ENCODE measurements at regions not wholly inside any gene's neighbourhood (a gene's known extent, or its start where the extent isn't known, plus 50 kb on each side); places are given as distances from the start of the nearest gene placed in this dataset.
"Not testable (repeated sequence)": the region's sequence is repeated elsewhere in the genome, so short reads cannot be mapped to it uniquely, and the experiment has no call there.

- H3K79me1 ChIP-seq (ENCODE audit: low read length) = no peaks in the 10 kb centered on the region
- H4K8ac ChIP-seq (ENCODE audit: low read depth, low read length) = no peak overlapping the region
- H3K18ac ChIP-seq (ENCODE audit: low read length) = no peak overlapping the region
- no peak overlapping the region for H2BK5ac ChIP-seq (ENCODE audit: low read depth, low read length, poor library complexity)
- H3K79me2 ChIP-seq (ENCODE audit: control insufficient read depth, insufficient read depth, low read length, poor library complexity) = no peaks in the 10 kb centered on the region
- no peaks in the 10 kb centered on the region for H3K4me1 ChIP-seq (ENCODE audit: control insufficient read depth in 1 of 2, insufficient read depth in 2 of 2, low read length in 2 of 2)
- no peak for DNase-seq
- no peak overlapping the region for H3K9ac ChIP-seq (ENCODE audit: low read length)
- no peak overlapping the region for H3K4me3 ChIP-seq (ENCODE audit: low read depth, low read length)
- no peaks in the 10 kb centered on the region for H3K36me3 ChIP-seq (ENCODE audit: control insufficient read depth in 1 of 2, insufficient read depth in 2 of 2, low read length in 2 of 2)
- H2AFZ ChIP-seq (ENCODE audit: insufficient read depth, low read length, poor library complexity) = no peak overlapping the region
- no peak overlapping the region for H3K27ac ChIP-seq (ENCODE audit: low read depth, low read length)
- H4K91ac ChIP-seq (ENCODE audit: low read depth, low read length) = no peak overlapping the region
- peaks cover 2% of the 10 kb centered on the region for H3K9me3 ChIP-seq (ENCODE audit: insufficient read depth, low read depth, low read length)
- no peak overlapping the region for H3K4ac ChIP-seq (ENCODE audit: low read depth, low read length)
- H3K14ac ChIP-seq (ENCODE audit: low read length) = no peak overlapping the region
- no peak overlapping the region for H2AK5ac ChIP-seq (ENCODE audit: low read length)
- no peak overlapping the region for H3K4me2 ChIP-seq (ENCODE audit: low read length)
- H2BK12ac ChIP-seq (ENCODE audit: low read length) = no peak overlapping the region
- H2BK120ac ChIP-seq (ENCODE audit: insufficient read depth, low read length, poor library complexity) = no peak overlapping the region
- H4K12ac ChIP-seq (ENCODE audit: low read depth, low read length) = no peak overlapping the region
- no peaks in the 10 kb centered on the region for H3K27me3 ChIP-seq (ENCODE audit: insufficient read depth, low read length)
- no CpG with 5 or more reads among the region's 2 CpGs for WGBS (ENCODE audit: extremely low coverage, insufficient coverage, insufficient read length)
- H3K23ac ChIP-seq (ENCODE audit: low read length) = no peak overlapping the region
Measured at GRCh38 chr3:82561784-82562183, 800.3 kb upstream of the GBE1 start.

DNA sequence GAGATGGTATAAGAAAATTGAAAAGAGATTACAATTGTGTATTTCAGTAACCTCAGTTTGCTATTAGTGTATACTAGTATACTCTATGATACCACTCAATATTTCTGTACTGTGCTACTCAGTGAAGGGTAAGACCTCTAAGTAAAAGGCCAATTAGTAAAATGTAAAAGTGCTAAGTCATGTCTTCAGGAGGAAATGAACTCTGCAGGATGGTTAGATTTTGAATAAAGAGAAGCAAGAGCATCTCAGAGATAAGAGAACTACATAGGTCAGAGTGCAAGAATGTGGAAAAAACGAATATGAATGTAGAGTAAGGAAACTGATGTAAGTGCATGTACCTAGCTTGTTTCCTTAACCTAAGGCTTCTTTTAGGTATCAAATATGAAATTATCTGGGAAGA is 796.6 kb upstream of the GBE1 start:
- H3K9ac ChIP-seq (ENCODE audit: low read length) = no peak overlapping the region
- H2BK5ac ChIP-seq (ENCODE audit: low read depth, low read length, poor library complexity) = no peak overlapping the region
- no peaks in the 10 kb centered on the region for H3K79me2 ChIP-seq (ENCODE audit: control insufficient read depth, insufficient read depth, low read length, poor library complexity)
- H3K4me1 ChIP-seq (ENCODE audit: control insufficient read depth in 1 of 2, insufficient read depth in 2 of 2, low read length in 2 of 2) = no peaks in the 10 kb centered on the region
- H3K23ac ChIP-seq (ENCODE audit: low read length) = no peak overlapping the region
- no peak overlapping the region for H4K8ac ChIP-seq (ENCODE audit: low read depth, low read length)
- no peak overlapping the region for H3K14ac ChIP-seq (ENCODE audit: low read length)
- H2AK5ac ChIP-seq (ENCODE audit: low read length) = no peak overlapping the region
- H3K27me3 ChIP-seq (ENCODE audit: insufficient read depth, low read length) = no peaks in the 10 kb centered on the region
- H2AFZ ChIP-seq (ENCODE audit: insufficient read depth, low read length, poor library complexity) = no peak overlapping the region
- H3K27ac ChIP-seq (ENCODE audit: low read depth, low read length) = no peak overlapping the region
- H3K36me3 ChIP-seq (ENCODE audit: control insufficient read depth in 1 of 2, insufficient read depth in 2 of 2, low read length in 2 of 2) = no peaks in the 10 kb centered on the region
- no peak overlapping the region for H3K4me3 ChIP-seq (ENCODE audit: low read depth, low read length)
- no peaks in the 10 kb centered on the region for H3K79me1 ChIP-seq (ENCODE audit: low read length)
- no CpG with 5 or more reads among the region's 1 CpG for WGBS (ENCODE audit: extremely low coverage, insufficient coverage, insufficient read length)
- no peak overlapping the region for H3K4me2 ChIP-seq (ENCODE audit: low read length)
- DNase-seq = no peak
- H4K12ac ChIP-seq (ENCODE audit: low read depth, low read length) = no peak overlapping the region
- no peak overlapping the region for H4K91ac ChIP-seq (ENCODE audit: low read depth, low read length)
- H3K4ac ChIP-seq (ENCODE audit: low read depth, low read length) = no peak overlapping the region
- H2BK120ac ChIP-seq (ENCODE audit: insufficient read depth, low read length, poor library complexity) = no peak overlapping the region
- H3K9me3 ChIP-seq (ENCODE audit: insufficient read depth, low read depth, low read length) = no peaks in the 10 kb centered on the region
- H2BK12ac ChIP-seq (ENCODE audit: low read length) = no peak overlapping the region
- no peak overlapping the region for H3K18ac ChIP-seq (ENCODE audit: low read length)

GRCh38 chr3:82556113-82556512 is 794.7 kb upstream of the GBE1 start:
- Histone ChIP-seq H2AK5ac (ENCODE audit: low read length) (no peak overlapping the region), H2AFZ (ENCODE audit: insufficient read depth, low read length, poor library complexity) (no peak overlapping the region), H3K14ac (ENCODE audit: low read length) (no peak overlapping the region), H3K9ac (ENCODE audit: low read length) (no peak overlapping the region), H3K4ac (ENCODE audit: low read depth, low read length) (no peak overlapping the region), H3K27me3 (ENCODE audit: insufficient read depth, low read length) (no peaks in the 10 kb centered on the region), H3K79me1 (ENCODE audit: low read length) (no peaks in the 10 kb centered on the region), H3K27ac (ENCODE audit: low read depth, low read length) (no peak overlapping the region), H4K8ac (ENCODE audit: low read depth, low read length) (no peak overlapping the region), H3K18ac (ENCODE audit: low read length) (no peak overlapping the region), H3K79me2 (ENCODE audit: control insufficient read depth, insufficient read depth, low read length, poor library complexity) (no peaks in the 10 kb centered on the region), H3K23ac (ENCODE audit: low read length) (no peak overlapping the region), H3K4me3 (ENCODE audit: low read depth, low read length) (no peak overlapping the region), H3K4me1 (ENCODE audit: control insufficient read depth in 1 of 2, insufficient read depth in 2 of 2, low read length in 2 of 2) (no peaks in the 10 kb centered on the region), H2BK12ac (ENCODE audit: low read length) (no peak overlapping the region), H3K4me2 (ENCODE audit: low read length) (no peak overlapping the region), H2BK5ac (ENCODE audit: low read depth, low read length, poor library complexity) (no peak overlapping the region), H3K9me3 (ENCODE audit: insufficient read depth, low read depth, low read length) (no peaks in the 10 kb centered on the region), H3K36me3 (ENCODE audit: control insufficient read depth in 1 of 2, insufficient read depth in 2 of 2, low read length in 2 of 2) (no peaks in the 10 kb centered on the region), H4K91ac (ENCODE audit: low read depth, low read length) (no peak overlapping the region), H2BK120ac (ENCODE audit: insufficient read depth, low read length, poor library complexity) (no peak overlapping the region), H4K12ac (ENCODE audit: low read depth, low read length) (no peak overlapping the region)
- no CpG with 5 or more reads among the region's 5 CpGs for WGBS (ENCODE audit: extremely low coverage, insufficient coverage, insufficient read length)
- no peak for DNase-seq

DNA sequence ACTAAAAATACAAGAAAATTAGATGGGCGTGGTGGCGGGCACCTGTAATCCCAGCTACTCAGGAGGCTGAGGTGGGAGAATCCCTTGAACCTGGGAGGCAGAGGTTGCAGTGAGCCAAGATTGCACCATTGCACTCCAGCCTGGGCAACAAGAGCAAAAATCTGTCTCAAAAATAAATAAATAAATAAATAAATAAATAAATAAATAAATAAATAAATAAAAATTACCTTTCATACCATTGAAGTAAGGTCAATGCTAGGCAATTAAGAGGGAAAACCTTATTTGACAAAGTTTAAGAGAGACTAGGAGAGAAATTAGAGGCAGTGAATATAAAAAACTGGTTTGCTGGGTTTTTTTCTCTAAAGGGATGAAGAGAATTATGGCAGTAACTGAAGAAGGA is 781.1 kb upstream of the GBE1 start:
- H3K23ac ChIP-seq (ENCODE audit: low read length); H3K4me2 ChIP-seq (ENCODE audit: low read length); H2BK12ac ChIP-seq (ENCODE audit: low read length); H2AFZ ChIP-seq (ENCODE audit: insufficient read depth, low read length, poor library complexity); H2BK5ac ChIP-seq (ENCODE audit: low read depth, low read length, poor library complexity); H3K4ac ChIP-seq (ENCODE audit: low read depth, low read length); H3K14ac ChIP-seq (ENCODE audit: low read length); H2AK5ac ChIP-seq (ENCODE audit: low read length); H3K9ac ChIP-seq (ENCODE audit: low read length); H3K18ac ChIP-seq (ENCODE audit: low read length); H3K79me2 ChIP-seq (ENCODE audit: control insufficient read depth, insufficient read depth, low read length, poor library complexity); H3K4me3 ChIP-seq (ENCODE audit: low read depth, low read length); H3K4me1 ChIP-seq (ENCODE audit: control insufficient read depth in 1 of 2, insufficient read depth in 2 of 2, low read length in 2 of 2); H3K27ac ChIP-seq (ENCODE audit: low read depth, low read length); H4K8ac ChIP-seq (ENCODE audit: low read depth, low read length); H3K27me3 ChIP-seq (ENCODE audit: insufficient read depth, low read length); DNase-seq; H3K36me3 ChIP-seq (ENCODE audit: control insufficient read depth in 1 of 2, insufficient read depth in 2 of 2, low read length in 2 of 2); H3K79me1 ChIP-seq (ENCODE audit: low read length); H4K91ac ChIP-seq (ENCODE audit: low read depth, low read length); H4K12ac ChIP-seq (ENCODE audit: low read depth, low read length); H2BK120ac ChIP-seq (ENCODE audit: insufficient read depth, low read length, poor library complexity); H3K9me3 ChIP-seq (ENCODE audit: insufficient read depth, low read depth, low read length): not testable (repeated sequence)
- no CpG with 5 or more reads among the region's 2 CpGs for WGBS (ENCODE audit: extremely low coverage, insufficient coverage, insufficient read length)

Measured in trophoblast cell (in vitro differentiated cells and primary cell).